NCI-H524 (cell line): ENCODE measurements at regions not wholly inside any gene's neighbourhood (a gene's known extent, or its start where the extent isn't known, plus 50 kb on each side); places are given as distances from the start of the nearest gene placed in this dataset.

Experiments
- DNase-seq, 2 experiments: peaks; one replicate each; lab custom pipeline; 2025; lab: John Stamatoyannopoulos, UW

GRCh38 chr1:243944429-243945160 lies 94.6 kb upstream of the AKT3 start:
- peak in 1 of 2 experiments; percentile 37 for DNase-seq

GRCh38 chr1:243943671-243944428 lies 93.8 kb upstream of the AKT3 start:
- DNase-seq: no peak

- DNase-seq: no peak
These were observed 92.4 kb upstream of the AKT3 start for GRCh38 chr1:243942196-243943150.

GRCh38 chr1:243940451-243940850 lies 90.4 kb upstream of the AKT3 start:
- DNase-seq: no peak

GRCh38 chr1:243939167-243939848 lies 89.3 kb upstream of the AKT3 start:
- DNase-seq: no peak

- DNase-seq: no peak
These were observed 88.2 kb upstream of the AKT3 start for GRCh38 chr1:243938208-243938607.

- no peak for DNase-seq
These were observed 83.5 kb upstream of the AKT3 start for GRCh38 chr1:243933495-243933894.

- no peak for DNase-seq
These were observed 81.9 kb upstream of the AKT3 start for GRCh38 chr1:243931957-243932356.

GRCh38 chr1:243930822-243931671 lies 81.0 kb upstream of the AKT3 start:
- DNase-seq: no peak

- DNase-seq: peak in 1 of 2 experiments; percentile 21
These were observed 77.3 kb upstream of the AKT3 start for GRCh38 chr1:243927381-243927780.

GRCh38 chr1:243926803-243927245 lies 76.8 kb upstream of the AKT3 start:
- DNase-seq: no peak

GRCh38 chr1:243926299-243926698 lies 76.3 kb upstream of the AKT3 start:
- peak in 1 of 2 experiments; percentile 42 for DNase-seq

- no peak for DNase-seq
These were observed 74.7 kb upstream of the AKT3 start for GRCh38 chr1:243924588-243925349.

GRCh38 chr1:243924188-243924587 lies 74.1 kb upstream of the AKT3 start:
- no peak for DNase-seq

- DNase-seq: no peak
These were observed 73.5 kb upstream of the AKT3 start for GRCh38 chr1:243923292-243924171.

GRCh38 chr1:243921111-243921510 lies 71.1 kb upstream of the AKT3 start:
- no peak for DNase-seq

- peak in 1 of 2 experiments; percentile 26 for DNase-seq
These were observed 68.0 kb upstream of the AKT3 start for GRCh38 chr1:243917863-243918565.

GRCh38 chr1:243917177-243917862 lies 67.3 kb upstream of the AKT3 start:
- peak; percentile 74 to 86 for DNase-seq
